Retinal pigment epithelial cell (primary cell): ENCODE measurements at regions not wholly inside any gene's neighbourhood (a gene's known extent, or its start where the extent isn't known, plus 50 kb on each side); places are given as distances from the start of the nearest gene placed in this dataset.
"Not testable (repeated sequence)": the region's sequence is repeated elsewhere in the genome, so short reads cannot be mapped to it uniquely, and the experiment has no call there.

Source experiments
- DNase-seq: peaks from one replicate; pipeline ENCODE4 v3.0.0-alpha.2; 2010; ENCODE audit warnings: low read depth
- H3K4me3 ChIP-seq: 2 replicates; pipeline ENCODE4 v1.5.1; 2011; ENCODE audit warnings: mild to moderate bottlenecking, low read length, control low read depth, moderate library complexity
- CTCF ChIP-seq: conservative IDR thresholded peaks from 2 replicates; pipeline ENCODE4 v1.5.1; 2011; ENCODE audit warnings: low read depth, low read length, control low read depth, inconsistent platforms

- H3K4me3 ChIP-seq: no peak overlapping the region
- no peak for TF ChIP-seq CTCF
- no peak for DNase-seq
These were observed 252.3 kb upstream of the RASGEF1B start for GRCh38 chr4:81723927-81724587.

- TF ChIP-seq CTCF: no peak
- no peak overlapping the region for H3K4me3 ChIP-seq
- DNase-seq: no peak
These were observed 251.5 kb upstream of the RASGEF1B start for GRCh38 chr4:81723019-81723884.

GRCh38 chr4:81722290-81722851, 250.7 kb upstream of the RASGEF1B start:
- no peak for TF ChIP-seq CTCF
- DNase-seq: peak; percentile 73
- H3K4me3 ChIP-seq: no peak overlapping the region

- no peak overlapping the region for H3K4me3 ChIP-seq
- no peak for DNase-seq
- TF ChIP-seq CTCF: no peak
These were observed 244.1 kb upstream of the RASGEF1B start for GRCh38 chr4:81715757-81716156.

- H3K4me3 ChIP-seq, DNase-seq: not testable (repeated sequence)
These were observed 243.7 kb upstream of the RASGEF1B start for GRCh38 chr4:81715357-81715756.

GRCh38 chr4:81714291-81714690, 242.6 kb upstream of the RASGEF1B start:
- TF ChIP-seq CTCF: no peak
- no peak overlapping the region for H3K4me3 ChIP-seq
- DNase-seq: no peak

- H3K4me3 ChIP-seq: no peak overlapping the region
- no peak for TF ChIP-seq CTCF
- no peak for DNase-seq
These were observed 241.0 kb upstream of the RASGEF1B start for GRCh38 chr4:81712714-81713113.
